ENCODE measurements at regions not wholly inside any gene's neighbourhood (a gene's known extent, or its start where the extent isn't known, plus 50 kb on each side); places are given as distances from the start of the nearest gene placed in this dataset.

DNA sequence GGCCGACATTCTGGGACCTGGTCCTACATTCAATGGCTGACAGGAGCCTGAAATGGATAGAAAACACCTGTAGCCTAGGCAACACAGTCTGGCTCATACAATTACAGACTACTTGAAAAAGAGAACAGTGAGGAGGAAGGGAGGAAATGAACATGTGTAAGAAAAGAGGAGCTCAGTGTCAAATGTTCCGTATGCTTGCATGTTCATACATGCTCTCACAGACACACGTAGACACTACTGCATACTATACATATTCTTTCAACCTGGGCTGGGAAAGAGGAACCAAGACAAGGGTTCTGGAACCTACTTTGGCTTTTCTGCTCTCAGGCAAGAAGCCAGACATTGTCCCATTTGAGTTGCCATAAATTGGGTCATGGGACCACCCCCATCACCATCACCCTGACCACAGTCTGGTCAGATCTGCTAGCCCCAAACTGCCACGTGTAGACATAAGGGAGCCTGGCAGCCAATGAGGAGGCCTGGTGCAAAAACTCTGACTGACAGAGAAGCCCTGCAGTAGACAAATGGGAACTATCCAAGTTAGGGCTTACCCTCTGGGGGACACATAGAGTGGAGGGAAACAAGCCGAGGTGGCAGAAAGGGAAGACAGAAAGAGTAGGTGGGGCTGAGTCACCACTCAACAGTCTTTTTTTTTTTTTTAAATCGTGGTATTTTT lies 310.0 kb downstream of the SHQ1 start:
- TF ChIP-seq POLR2A (IDR thresholded peaks at IDR 0.05; ENCODE audit: low read depth, low read length) (no peak), POLR2AphosphoS5 (IDR thresholded peaks at IDR 0.05; ENCODE audit: low read depth, low read length) (no peak), TAF1 (IDR thresholded peaks at IDR 0.05; ENCODE audit: borderline replicate concordance, low read depth, low read length) (no peak)
- DNase-seq (ENCODE audit: insufficient read length): no peak
- peak; percentile 70 for FAIRE-seq

DNA sequence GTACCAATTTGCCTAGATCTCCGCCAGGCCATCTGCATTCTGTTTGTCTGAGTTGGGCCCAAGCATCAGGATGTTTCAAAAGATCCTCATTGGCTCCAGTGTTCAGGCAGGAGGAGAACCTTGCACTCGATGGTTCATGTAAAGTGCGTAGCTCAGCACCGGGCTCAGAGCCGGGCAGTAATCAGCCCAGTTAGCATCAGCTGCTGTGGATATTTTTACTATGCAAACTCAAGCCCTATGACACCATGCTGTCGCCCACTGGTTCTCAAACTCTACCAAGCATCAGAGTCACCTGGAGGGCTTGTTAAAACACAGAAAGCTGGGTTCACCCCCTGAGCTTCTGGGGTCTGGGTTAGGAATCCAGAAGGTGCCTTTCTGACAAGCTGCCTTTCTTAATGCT lies 310.8 kb downstream of the SHQ1 start:
- no peak for TF ChIP-seq TAF1 (IDR thresholded peaks at IDR 0.05; ENCODE audit: borderline replicate concordance, low read depth, low read length)
- TF ChIP-seq POLR2AphosphoS5 (IDR thresholded peaks at IDR 0.05; ENCODE audit: low read depth, low read length): no peak
- no peak for TF ChIP-seq POLR2A (IDR thresholded peaks at IDR 0.05; ENCODE audit: low read depth, low read length)
- DNase-seq (ENCODE audit: insufficient read length) (no peak), FAIRE-seq (no peak)

- TF ChIP-seq POLR2AphosphoS5 (IDR thresholded peaks at IDR 0.05; ENCODE audit: low read depth, low read length) (no peak), POLR2A (IDR thresholded peaks at IDR 0.05; ENCODE audit: low read depth, low read length) (no peak), TAF1 (IDR thresholded peaks at IDR 0.05; ENCODE audit: borderline replicate concordance, low read depth, low read length) (no peak)
- no peak for FAIRE-seq
- DNase-seq (ENCODE audit: insufficient read length): no peak
These were observed 311.4 kb downstream of the SHQ1 start for GRCh38 chr3:72536878-72537267.

GRCh38 chr3:72536206-72536877 lies 311.9 kb downstream of the SHQ1 start:
- DNase-seq (ENCODE audit: insufficient read length): no peak
- TF ChIP-seq TAF1 (IDR thresholded peaks at IDR 0.05; ENCODE audit: borderline replicate concordance, low read depth, low read length) (no peak), POLR2AphosphoS5 (IDR thresholded peaks at IDR 0.05; ENCODE audit: low read depth, low read length) (no peak), POLR2A (IDR thresholded peaks at IDR 0.05; ENCODE audit: low read depth, low read length) (no peak)
- FAIRE-seq: no peak

GRCh38 chr3:72535772-72536171 lies 312.5 kb downstream of the SHQ1 start:
- TF ChIP-seq TAF1 (IDR thresholded peaks at IDR 0.05; ENCODE audit: borderline replicate concordance, low read depth, low read length) (no peak), POLR2A (IDR thresholded peaks at IDR 0.05; ENCODE audit: low read depth, low read length) (no peak), POLR2AphosphoS5 (IDR thresholded peaks at IDR 0.05; ENCODE audit: low read depth, low read length) (no peak)
- FAIRE-seq (no peak), DNase-seq (ENCODE audit: insufficient read length) (no peak)

DNA sequence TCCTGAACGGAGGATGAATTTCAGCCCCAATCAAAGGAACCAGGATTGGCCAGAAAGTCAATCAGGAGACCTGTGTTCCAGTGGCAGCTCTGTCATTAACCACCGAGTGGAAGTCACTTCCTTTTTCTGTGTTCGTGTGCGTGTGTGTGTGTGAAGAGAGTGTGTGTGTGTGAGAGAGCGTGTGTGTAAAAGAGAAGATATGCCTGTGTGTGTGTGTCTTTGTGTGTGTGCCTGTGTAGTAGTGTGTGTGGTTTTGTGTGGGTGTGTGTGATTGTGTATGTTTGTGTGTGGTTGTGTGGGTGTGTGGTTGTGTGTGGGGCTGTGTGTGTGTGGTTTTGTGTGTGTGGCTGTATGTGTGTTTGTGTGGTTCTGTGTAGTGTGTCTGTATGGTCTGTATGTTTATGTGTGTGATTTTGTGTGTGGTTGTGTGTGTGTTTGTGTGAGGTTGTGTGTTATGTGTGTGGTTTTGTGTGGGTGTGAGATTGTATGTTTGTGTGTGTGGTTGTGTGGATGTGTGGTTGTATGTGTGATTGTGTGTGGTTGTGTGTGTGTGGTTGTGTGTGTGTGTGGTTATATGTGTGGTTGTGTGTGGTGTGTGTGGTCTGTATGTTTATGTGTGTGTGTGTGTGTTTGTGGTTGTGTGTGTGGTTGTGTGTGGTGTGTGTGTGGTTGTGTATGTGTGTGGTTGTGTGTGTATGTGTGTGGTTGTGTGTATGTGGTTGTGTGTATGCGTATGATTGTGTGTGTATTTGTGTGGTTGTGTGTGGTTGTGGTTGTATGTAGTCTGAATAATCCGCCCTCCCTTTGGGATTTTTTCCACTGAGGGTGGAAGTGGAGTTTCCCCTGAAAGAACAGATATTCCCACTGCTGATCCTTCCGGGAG lies 314.4 kb downstream of the SHQ1 start:
- DNase-seq (ENCODE audit: insufficient read length) (no peak), FAIRE-seq (peak; percentile 89)
- TF ChIP-seq POLR2AphosphoS5 (IDR thresholded peaks at IDR 0.05; ENCODE audit: low read depth, low read length) (no peak), POLR2A (IDR thresholded peaks at IDR 0.05; ENCODE audit: low read depth, low read length) (no peak)

DNA sequence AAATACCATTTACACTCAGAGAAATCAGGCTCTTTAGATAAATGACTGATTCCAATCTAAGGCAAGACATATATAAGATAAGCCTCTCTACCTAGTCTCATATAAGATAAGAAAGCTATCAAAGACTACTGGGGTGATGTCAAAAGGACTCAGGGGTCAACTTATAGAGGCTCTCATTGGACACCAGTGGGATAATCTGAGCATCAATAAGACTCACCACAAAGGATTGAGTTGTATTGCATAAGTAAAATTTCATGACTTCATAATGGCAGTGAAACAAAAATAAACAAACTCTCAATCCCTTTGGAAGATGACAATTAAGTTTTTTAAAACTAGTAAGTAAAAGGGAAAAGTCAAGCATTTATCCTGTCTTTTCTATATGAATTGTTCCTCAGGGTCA lies 317.8 kb downstream of the SHQ1 start:
- FAIRE-seq (no peak), DNase-seq (ENCODE audit: insufficient read length) (no peak)

DNA sequence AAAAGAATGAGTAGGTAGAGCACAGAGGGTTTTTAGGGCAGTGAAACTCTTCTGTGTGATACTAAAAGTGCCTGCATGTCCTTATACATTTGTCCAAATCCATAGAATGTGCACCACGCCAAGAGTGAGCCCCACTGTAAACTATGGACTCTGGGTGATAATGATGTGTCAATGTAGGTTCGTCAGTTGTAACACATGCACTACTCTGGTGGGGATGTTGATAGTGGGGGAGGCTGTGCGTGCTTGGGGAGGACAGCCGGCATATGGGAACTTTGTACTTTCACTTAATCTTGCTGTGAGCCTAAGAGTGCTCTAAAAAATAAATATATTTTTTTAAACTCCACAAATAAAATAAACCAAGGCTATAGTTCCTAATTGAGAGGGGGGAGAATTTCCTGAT lies 319.2 kb downstream of the SHQ1 start:
- no peak for TF ChIP-seq POLR2A (IDR thresholded peaks at IDR 0.05; ENCODE audit: low read depth, low read length)
- TF ChIP-seq TAF1 (IDR thresholded peaks at IDR 0.05; ENCODE audit: borderline replicate concordance, low read depth, low read length): no peak
- no peak for TF ChIP-seq POLR2AphosphoS5 (IDR thresholded peaks at IDR 0.05; ENCODE audit: low read depth, low read length)
- FAIRE-seq (no peak), DNase-seq (ENCODE audit: insufficient read length) (no peak)

More for the DNA sequence above, 317.8 kb downstream of the SHQ1 start:
- TF ChIP-seq POLR2AphosphoS5 (IDR thresholded peaks at IDR 0.05; ENCODE audit: low read depth, low read length) (no peak), POLR2A (IDR thresholded peaks at IDR 0.05; ENCODE audit: low read depth, low read length) (no peak), TAF1 (IDR thresholded peaks at IDR 0.05; ENCODE audit: borderline replicate concordance, low read depth, low read length) (no peak)

DNA sequence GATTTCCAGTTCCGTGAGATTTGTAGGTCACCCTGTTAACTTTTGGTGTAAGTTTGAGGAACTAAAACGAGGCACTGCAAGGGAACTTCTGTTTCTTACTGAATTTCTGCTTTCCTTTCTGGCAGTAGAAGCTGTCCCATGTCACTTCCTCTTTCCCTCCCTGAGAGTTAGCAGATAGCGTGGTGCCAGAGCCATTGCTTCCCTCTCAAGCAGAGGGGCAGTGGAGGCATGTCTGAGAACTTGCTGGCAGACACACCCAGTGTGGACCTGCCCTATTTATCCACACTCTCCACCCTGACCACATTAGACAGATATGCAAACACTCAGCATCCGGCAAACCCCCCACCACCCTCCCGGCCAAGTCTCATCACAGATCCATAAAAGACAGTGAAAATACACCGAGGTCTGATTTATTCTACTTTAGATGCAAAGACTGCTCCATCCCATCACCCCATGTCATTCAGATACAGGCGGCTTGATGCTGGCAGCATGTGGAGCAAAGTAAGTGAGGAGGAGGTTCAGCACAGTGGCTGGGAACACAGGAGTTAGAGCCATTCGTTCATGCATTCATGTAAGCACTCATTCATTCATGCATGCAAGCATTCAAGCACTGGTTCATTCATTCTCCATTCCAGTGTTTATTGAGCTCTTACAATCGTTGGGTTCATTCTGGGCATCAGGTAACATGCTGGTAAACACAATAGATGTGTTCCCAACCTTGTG lies 324.7 kb downstream of the SHQ1 start:
- DNase-seq (ENCODE audit: insufficient read length): no peak

GRCh38 chr3:72520690-72521308 lies 327.4 kb downstream of the SHQ1 start:
- TF ChIP-seq POLR2AphosphoS5 (IDR thresholded peaks at IDR 0.05; ENCODE audit: low read depth, low read length) (no peak), POLR2A (IDR thresholded peaks at IDR 0.05; ENCODE audit: low read depth, low read length) (no peak), TAF1 (IDR thresholded peaks at IDR 0.05; ENCODE audit: borderline replicate concordance, low read depth, low read length) (no peak)
- DNase-seq (ENCODE audit: insufficient read length) (no peak), FAIRE-seq (peak; percentile 64)

More for the DNA sequence above, 324.7 kb downstream of the SHQ1 start:
- peak; percentile 99 for FAIRE-seq
- TF ChIP-seq POLR2AphosphoS5 (IDR thresholded peaks at IDR 0.05; ENCODE audit: low read depth, low read length) (no peak), TAF1 (IDR thresholded peaks at IDR 0.05; ENCODE audit: borderline replicate concordance, low read depth, low read length) (peak; percentile 31; the same call in 1 of the 2 replicates)
